H9 (cell line): ENCODE measurements at regions not wholly inside any gene's neighbourhood (a gene's known extent, or its start where the extent isn't known, plus 50 kb on each side); places are given as distances from the start of the nearest gene placed in this dataset.

Experiments used
- DNase-seq: peaks from one replicate; pipeline ENCODE4 v3.0.0-alpha.2; 2017
- H2AFZ ChIP-seq: one replicate; pipeline ENCODE4 v1.6.1; 2013; ENCODE audit warnings: mild to moderate bottlenecking, low read length, control low read depth, moderate library complexity
- H2AK5ac ChIP-seq: 2 replicates; pipeline ENCODE4 v1.6.1; 2013; ENCODE audit warnings: low read length, control low read depth, mixed read lengths; ENCODE audit not compliant: insufficient read length
- H2BK120ac ChIP-seq: one replicate; pipeline ENCODE4 v1.6.1; 2013; ENCODE audit warnings: low read depth, mild to moderate bottlenecking, low read length, control low read depth, inconsistent platforms; ENCODE audit not compliant: poor library complexity, severe bottlenecking
- H2BK12ac ChIP-seq: 2 replicates; pipeline ENCODE4 v1.6.1; 2013; ENCODE audit warnings: low read length, control low read depth, mixed read lengths, low read depth; ENCODE audit not compliant: insufficient read length
- H2BK15ac ChIP-seq: 2 replicates; pipeline ENCODE4 v1.6.1; 2013; ENCODE audit warnings: low read depth, low read length, control low read depth
- H2BK20ac ChIP-seq: one replicate; pipeline ENCODE4 v1.6.1; 2013; ENCODE audit warnings: low read depth, mild to moderate bottlenecking, low read length, control low read depth, inconsistent platforms; ENCODE audit not compliant: poor library complexity, severe bottlenecking
- H2BK5ac ChIP-seq: 2 replicates; pipeline ENCODE4 v1.6.1; 2013; ENCODE audit warnings: low read length, control low read depth, mixed read lengths; ENCODE audit not compliant: insufficient read length
- H3K14ac ChIP-seq: 2 replicates; pipeline ENCODE4 v1.6.1; 2013; ENCODE audit warnings: low read length, control low read depth; ENCODE audit not compliant: insufficient read depth
- H3K18ac ChIP-seq: 2 replicates; pipeline ENCODE4 v1.6.1; 2013; ENCODE audit warnings: low read depth, mild to moderate bottlenecking, mixed read lengths, low read length, control low read depth; ENCODE audit not compliant: insufficient read length
- H3K23ac ChIP-seq: 2 replicates; pipeline ENCODE4 v1.6.1; 2013; ENCODE audit warnings: low read length, control low read depth, mixed read lengths, low read depth; ENCODE audit not compliant: insufficient read length
- H3K23me2 ChIP-seq: 2 replicates; pipeline ENCODE4 v1.6.1; 2013; ENCODE audit warnings: low read depth, mild to moderate bottlenecking, mixed read lengths, low read length, control low read depth; ENCODE audit not compliant: insufficient read length, poor library complexity, severe bottlenecking
- H3K27ac ChIP-seq: 2 replicates; pipeline ENCODE4 v1.5.1; 2013; ENCODE audit warnings: low read length, control low read depth, mixed read lengths, low read depth; ENCODE audit not compliant: insufficient read length
- H3K27me3 ChIP-seq: 2 replicates; pipeline ENCODE4 v1.6.1; 2013; ENCODE audit warnings: low read length, control low read depth, inconsistent platforms; ENCODE audit not compliant: insufficient read depth
- H3K4ac ChIP-seq: 2 replicates; pipeline ENCODE4 v1.6.1; 2013; ENCODE audit warnings: low read depth, mild to moderate bottlenecking, control low read depth, inconsistent platforms, low read length, moderate library complexity
- H3K4me1 ChIP-seq: 2 replicates; pipeline ENCODE4 v1.6.1; 2013; ENCODE audit warnings: low read length, control low read depth, inconsistent platforms; ENCODE audit not compliant: insufficient read depth
- H3K4me2 ChIP-seq: 2 replicates; pipeline ENCODE4 v1.6.1; 2013; ENCODE audit warnings: low read length, control low read depth, mixed read lengths; ENCODE audit not compliant: insufficient read length, insufficient read depth
- H3K56ac ChIP-seq: 2 replicates; pipeline ENCODE4 v1.6.1; 2013; ENCODE audit warnings: low read depth, mild to moderate bottlenecking, mixed read lengths, low read length, control low read depth; ENCODE audit not compliant: insufficient read length
- H3K79me1 ChIP-seq: 2 replicates; pipeline ENCODE4 v1.6.1; 2013; ENCODE audit warnings: low read depth, mild to moderate bottlenecking, moderate library complexity, low read length, control low read depth, inconsistent platforms; ENCODE audit not compliant: insufficient read depth, poor library complexity, severe bottlenecking
- H3K79me2 ChIP-seq: 2 replicates; pipeline ENCODE4 v1.6.1; 2013; ENCODE audit warnings: low read length, control low read depth, inconsistent platforms; ENCODE audit not compliant: insufficient read depth
- H3K9ac ChIP-seq: 2 replicates; pipeline ENCODE4 v1.6.1; 2013; ENCODE audit warnings: low read length, control low read depth, mixed read lengths; ENCODE audit not compliant: insufficient read length; ENCODE audit errors: extremely low read depth
- H3K9me3 ChIP-seq: one replicate; pipeline ENCODE4 v1.6.1; 2013; ENCODE audit warnings: low read depth, low read length, inconsistent platforms; ENCODE audit not compliant: control insufficient read depth
- H3T11ph ChIP-seq: one replicate; pipeline ENCODE4 v1.6.1; 2013; ENCODE audit warnings: mild to moderate bottlenecking, low read length, control low read depth, inconsistent platforms
- H4K20me1 ChIP-seq: one replicate; pipeline ENCODE4 v1.6.1; 2013; ENCODE audit not compliant: control insufficient read depth, insufficient read length, insufficient read depth
- H4K5ac ChIP-seq: 2 replicates; pipeline ENCODE4 v1.6.1; 2013; ENCODE audit warnings: low read depth, mild to moderate bottlenecking, mixed read lengths, low read length, control low read depth; ENCODE audit not compliant: insufficient read length
- H4K8ac ChIP-seq: replicated peaks from 2 replicates; pipeline ENCODE4 v1.6.1; 2013; ENCODE audit warnings: low read length, control low read depth, mixed read lengths, low read depth; ENCODE audit not compliant: insufficient read length
- H4K91ac ChIP-seq: 2 replicates; pipeline ENCODE4 v1.6.1; 2013; ENCODE audit warnings: low read depth, mild to moderate bottlenecking, moderate library complexity, mixed read lengths, low read length, control low read depth; ENCODE audit not compliant: insufficient read length
- H3K27ac Mint-ChIP-seq, 3 experiments: 2 replicates in 2 of 3; 3 replicates in 1 of 3; pipeline ENCODE4 v1.8.0; 2020 to 2021; ENCODE audit warnings: mixed read lengths in 3 of 3, mild to moderate bottlenecking in 1 of 3, moderate library complexity in 1 of 3
- H3K27me3 Mint-ChIP-seq: 2 replicates; pipeline ENCODE4 v1.8.0; 2021; ENCODE audit warnings: low read depth, mild to moderate bottlenecking, moderate library complexity, mixed read lengths
- H3K36me3 Mint-ChIP-seq, 3 experiments: 2 replicates in 2 of 3; 3 replicates in 1 of 3; pipeline ENCODE4 v1.8.0; 2020 to 2021; ENCODE audit warnings: low read depth in 3 of 3, mixed read lengths in 3 of 3; ENCODE audit not compliant: insufficient read depth in 1 of 3
- H3K4me1 Mint-ChIP-seq, 2 experiments: 2 replicates each; pipeline ENCODE4 v1.8.0; 2020; ENCODE audit warnings: mixed read lengths in 2 of 2
- H3K4me3 Mint-ChIP-seq, 2 experiments: 2 replicates in 1 of 2; 3 replicates in 1 of 2; pipeline ENCODE4 v1.8.0; 2020 to 2021; ENCODE audit warnings: mild to moderate bottlenecking in 2 of 2, mixed read lengths in 2 of 2, moderate library complexity in 1 of 2
- H3K9me3 Mint-ChIP-seq, 2 experiments: 2 replicates in 1 of 2; 3 replicates in 1 of 2; pipeline ENCODE4 v1.8.0; 2020; ENCODE audit warnings: mild to moderate bottlenecking in 2 of 2, mixed read lengths in 2 of 2, moderate library complexity in 1 of 2
- CTCF ChIP-seq: fragments of 200-600 bp; sonication (generic); conservative IDR thresholded peaks from 3 replicates; pipeline ENCODE4 v1.8.0; 2021; ENCODE audit warnings: antibody characterized with exemption, mild to moderate bottlenecking

- Mint-ChIP-seq H3K4me1 (no peaks in the 10 kb centered on the region), H3K36me3 (no peaks in the 10 kb centered on the region; a peak in 1 of 7 replicates), H3K27ac (no peak overlapping the region), H3K4me3 (no peak overlapping the region), H3K27me3 (no peaks in the 10 kb centered on the region), H3K9me3 (peaks cover 0 to 4% of the 10 kb centered on the region in 2 experiments; a peak in 2 of 5 replicates)
- no peaks in the 10 kb centered on the region for H3K79me2 ChIP-seq
- no peaks in the 10 kb centered on the region for H3K4me1 ChIP-seq
- H3K79me1 ChIP-seq, result no peaks in the 10 kb centered on the region
- no peak overlapping the region for H2BK120ac ChIP-seq
- no peak overlapping the region for H2BK12ac ChIP-seq
- H3K4me2 ChIP-seq, result no peak overlapping the region
- H3T11ph ChIP-seq, result no peak overlapping the region
- H3K14ac ChIP-seq, result no peak overlapping the region
- no peak overlapping the region for H3K4ac ChIP-seq
- no peak overlapping the region for H2BK5ac ChIP-seq
- H2AFZ ChIP-seq, result no peak overlapping the region
- H2AK5ac ChIP-seq, result no peak overlapping the region
- no peak for TF ChIP-seq CTCF
- no peak overlapping the region for H2BK20ac ChIP-seq
- H4K8ac ChIP-seq, result no peak overlapping the region
- H3K9me3 ChIP-seq, result no peaks in the 10 kb centered on the region
- H3K56ac ChIP-seq, result no peak overlapping the region
- no peaks in the 10 kb centered on the region for H3K27me3 ChIP-seq
- H3K9ac ChIP-seq, result no peak overlapping the region
- no peak overlapping the region for H3K18ac ChIP-seq
- H4K91ac ChIP-seq, result no peak overlapping the region
- H3K23me2 ChIP-seq, result no peaks in the 10 kb centered on the region
- DNase-seq, result no peak
- no peak overlapping the region for H3K23ac ChIP-seq
- H3K27ac ChIP-seq, result no peak overlapping the region
- no peak overlapping the region for H4K5ac ChIP-seq
- H2BK15ac ChIP-seq, result no peak overlapping the region
- H4K20me1 ChIP-seq, result no peaks in the 10 kb centered on the region
Measured at GRCh38 chr9:103431809-103432208, 436.7 kb downstream of the CYLC2 start.
